Glomerular visceral epithelial cell (primary cell): ENCODE measurements at regions not wholly inside any gene's neighbourhood (a gene's known extent, or its start where the extent isn't known, plus 50 kb on each side); places are given as distances from the start of the nearest gene placed in this dataset.

Experiments used
- DNase-seq: peaks from one replicate; pipeline ENCODE4 v3.0.0-alpha.2; 2016; ENCODE audit errors: extremely low spot score

- DNase-seq: no peak
Measured at GRCh38 chr14:94960285-94961001, 190.5 kb upstream of the GSC start.

GRCh38 chr14:94953541-94954260 is 183.8 kb upstream of the GSC start:
- DNase-seq: no peak

GRCh38 chr14:94952097-94952496 is 182.2 kb upstream of the GSC start:
- no peak for DNase-seq

- DNase-seq: no peak
Measured at GRCh38 chr14:94946244-94946643, 176.3 kb upstream of the GSC start.

- no peak for DNase-seq
Measured at GRCh38 chr14:94945615-94946014, 175.7 kb upstream of the GSC start.

GRCh38 chr14:94944636-94945258 is 174.8 kb upstream of the GSC start:
- no peak for DNase-seq

- DNase-seq: no peak
Measured at GRCh38 chr14:94942601-94943000, 172.7 kb upstream of the GSC start.

- DNase-seq: no peak
Measured at GRCh38 chr14:94941311-94941710, 171.4 kb upstream of the GSC start.

GRCh38 chr14:94940263-94940993 is 170.5 kb upstream of the GSC start:
- DNase-seq: no peak

GRCh38 chr14:94938016-94938415 is 168.1 kb upstream of the GSC start:
- no peak for DNase-seq

- no peak for DNase-seq
Measured at GRCh38 chr14:94936901-94937685, 167.2 kb upstream of the GSC start.

- DNase-seq: no peak
Measured at GRCh38 chr14:94936401-94936892, 166.5 kb upstream of the GSC start.

GRCh38 chr14:94935706-94936300 is 165.9 kb upstream of the GSC start:
- DNase-seq: no peak

- no peak for DNase-seq
Measured at GRCh38 chr14:94934276-94934810, 164.4 kb upstream of the GSC start.

- DNase-seq: no peak
Measured at GRCh38 chr14:94933486-94933885, 163.6 kb upstream of the GSC start.

GRCh38 chr14:94932589-94932988 is 162.7 kb upstream of the GSC start:
- no peak for DNase-seq

- DNase-seq: no peak
Measured at GRCh38 chr14:94930690-94931089, 160.8 kb upstream of the GSC start.

- DNase-seq: no peak
Measured at GRCh38 chr14:94929354-94929753, 159.4 kb upstream of the GSC start.

GRCh38 chr14:94926176-94926575 is 156.3 kb upstream of the GSC start:
- no peak for DNase-seq

- no peak for DNase-seq
Measured at GRCh38 chr14:94925416-94926173, 155.7 kb upstream of the GSC start.
